T-helper 2 cell (primary cell): ENCODE measurements at regions not wholly inside any gene's neighbourhood (a gene's known extent, or its start where the extent isn't known, plus 50 kb on each side); places are given as distances from the start of the nearest gene placed in this dataset.

Experiments used
- DNase-seq, 5 experiments: peaks; one replicate each; pipeline versions ENCODE4 v3.0.0 to v3.0.0-alpha.2; 2012 to 2022

- DNase-seq: no peak
Observed at GRCh38 chr14:42159138-42159537, 552.5 kb downstream of the LRFN5 start.

- no peak for DNase-seq
Observed at GRCh38 chr14:42149609-42150261, 543.1 kb downstream of the LRFN5 start.

- DNase-seq: no peak
Observed at GRCh38 chr14:42145766-42146165, 539.1 kb downstream of the LRFN5 start.

GRCh38 chr14:42143114-42143513, 536.4 kb downstream of the LRFN5 start:
- DNase-seq: no peak

GRCh38 chr14:42141328-42141727, 534.7 kb downstream of the LRFN5 start:
- no peak for DNase-seq

- no peak for DNase-seq
Observed at GRCh38 chr14:42140831-42141279, 534.2 kb downstream of the LRFN5 start.

GRCh38 chr14:42140001-42140400, 533.3 kb downstream of the LRFN5 start:
- DNase-seq: no peak

GRCh38 chr14:42138406-42138805, 531.7 kb downstream of the LRFN5 start:
- DNase-seq: no peak

GRCh38 chr14:42130815-42131214, 524.1 kb downstream of the LRFN5 start:
- no peak for DNase-seq

GRCh38 chr14:42123526-42123925, 516.9 kb downstream of the LRFN5 start:
- no peak for DNase-seq

GRCh38 chr14:42113358-42114069, 506.8 kb downstream of the LRFN5 start:
- DNase-seq: no peak

GRCh38 chr14:42112108-42112507, 505.4 kb downstream of the LRFN5 start:
- no peak for DNase-seq

- DNase-seq: no peak
Observed at GRCh38 chr14:42111355-42111754, 504.7 kb downstream of the LRFN5 start.

- no peak for DNase-seq
Observed at GRCh38 chr14:42110167-42110566, 503.5 kb downstream of the LRFN5 start.

GRCh38 chr14:42095155-42095554, 488.5 kb downstream of the LRFN5 start:
- DNase-seq: no peak

- no peak for DNase-seq
Observed at GRCh38 chr14:42090122-42090521, 483.4 kb downstream of the LRFN5 start.

- no peak for DNase-seq
Observed at GRCh38 chr14:42079911-42080310, 473.2 kb downstream of the LRFN5 start.

- DNase-seq: no peak
Observed at GRCh38 chr14:42078345-42078744, 471.7 kb downstream of the LRFN5 start.

- no peak for DNase-seq
Observed at GRCh38 chr14:42070031-42070430, 463.4 kb downstream of the LRFN5 start.

- no peak for DNase-seq
Observed at GRCh38 chr14:42057111-42057510, 450.4 kb downstream of the LRFN5 start.

GRCh38 chr14:42047421-42048055, 440.9 kb downstream of the LRFN5 start:
- DNase-seq: no peak

GRCh38 chr14:42045383-42045782, 438.7 kb downstream of the LRFN5 start:
- DNase-seq: no peak

- no peak for DNase-seq
Observed at GRCh38 chr14:42028607-42029006, 421.9 kb downstream of the LRFN5 start.

GRCh38 chr14:42027271-42027670, 420.6 kb downstream of the LRFN5 start:
- DNase-seq: no peak
